ENCODE measurements at regions not wholly inside any gene's neighbourhood (a gene's known extent, or its start where the extent isn't known, plus 50 kb on each side); places are given as distances from the start of the nearest gene placed in this dataset.

- no peak for TF ChIP-seq EZH2 (IDR thresholded peaks at IDR 0.05; ENCODE audit: insufficient read depth, poor library complexity, severe bottlenecking)
- no peak for TF ChIP-seq EZH2phosphoT487 (IDR thresholded peaks at IDR 0.05; ENCODE audit: insufficient read depth, low read depth)
Measured at GRCh38 chr22:47401976-47402770, 639.7 kb downstream of the TBC1D22A start.
